Left renal pelvis (tissue), 4 donors: ENCODE measurements at regions not wholly inside any gene's neighbourhood (a gene's known extent, or its start where the extent isn't known, plus 50 kb on each side); places are given as distances from the start of the nearest gene placed in this dataset.
A peak's percentile ranks its signal among the peaks of the same experiment; 100 is the strongest.

Experiments
- DNase-seq, 4 donors: peaks; one replicate each; pipeline ENCODE4 v3.0.0-alpha.2; 2013; ENCODE audit warnings: low read depth in 4 of 4, low spot score in 3 of 4

- no peak for DNase-seq
Observed at GRCh38 chr4:20575486-20575885, 124.8 kb upstream of the PACRGL start.

DNA sequence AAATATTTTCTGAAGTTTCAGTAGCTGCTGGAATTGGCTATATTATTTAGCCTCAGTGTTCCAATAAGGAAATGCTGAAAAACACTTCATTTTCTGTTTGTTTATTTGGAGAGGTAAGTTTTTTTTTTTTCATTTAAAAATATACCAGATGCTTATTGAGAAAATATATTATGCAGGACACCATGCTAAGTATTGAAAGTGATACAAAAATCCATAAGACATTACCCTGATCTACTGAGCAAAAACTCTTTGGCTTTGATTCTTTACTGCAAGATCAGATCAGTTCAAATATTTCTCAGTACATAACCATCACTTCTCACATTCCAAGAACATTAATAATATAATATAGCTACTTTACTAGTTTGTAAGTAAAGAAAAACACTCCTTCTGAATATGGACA, 123.4 kb upstream of the PACRGL start:
- DNase-seq: no peak

GRCh38 chr4:20577702-20578101, 122.6 kb upstream of the PACRGL start:
- DNase-seq: no peak

DNA sequence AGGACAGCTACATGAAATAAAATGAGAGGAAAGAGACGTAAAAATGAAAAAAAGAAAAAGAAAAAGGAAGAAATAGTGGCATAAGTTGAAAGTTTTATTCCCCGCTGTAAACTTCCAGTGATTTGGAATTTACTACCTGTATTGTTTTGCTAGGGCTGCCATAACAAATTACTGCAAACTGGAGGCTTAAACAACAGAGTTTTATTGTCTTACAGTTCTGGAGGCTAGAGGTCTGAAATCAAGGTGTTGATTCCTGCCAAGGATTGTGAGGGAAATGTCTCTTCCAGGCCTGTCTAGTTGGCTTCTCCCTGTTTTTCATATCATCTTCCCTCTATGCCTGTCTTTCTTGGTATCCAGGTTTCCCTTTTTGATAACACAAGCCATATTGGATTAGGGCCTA, 119.4 kb upstream of the PACRGL start:
- no peak for DNase-seq

DNA sequence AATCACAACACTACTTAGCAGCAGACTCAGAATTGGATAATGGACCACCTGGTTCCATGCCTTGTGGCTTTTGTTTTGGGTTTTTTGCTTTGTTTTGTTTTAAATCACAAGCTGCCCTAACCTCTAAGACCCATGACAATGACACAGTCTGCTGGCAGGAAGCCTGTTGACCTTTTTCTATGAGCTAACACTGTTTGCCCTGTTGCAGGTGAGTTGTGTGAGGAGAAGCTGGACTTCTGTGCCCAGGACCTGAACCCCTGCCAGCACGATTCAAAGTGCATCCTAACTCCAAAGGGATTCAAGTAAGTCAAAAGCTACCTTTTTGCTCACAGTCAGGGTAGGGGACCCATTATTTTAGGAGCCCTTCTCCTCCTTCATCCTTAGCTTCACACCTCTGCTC, 110.8 kb upstream of the PACRGL start:
- no peak for DNase-seq

DNA sequence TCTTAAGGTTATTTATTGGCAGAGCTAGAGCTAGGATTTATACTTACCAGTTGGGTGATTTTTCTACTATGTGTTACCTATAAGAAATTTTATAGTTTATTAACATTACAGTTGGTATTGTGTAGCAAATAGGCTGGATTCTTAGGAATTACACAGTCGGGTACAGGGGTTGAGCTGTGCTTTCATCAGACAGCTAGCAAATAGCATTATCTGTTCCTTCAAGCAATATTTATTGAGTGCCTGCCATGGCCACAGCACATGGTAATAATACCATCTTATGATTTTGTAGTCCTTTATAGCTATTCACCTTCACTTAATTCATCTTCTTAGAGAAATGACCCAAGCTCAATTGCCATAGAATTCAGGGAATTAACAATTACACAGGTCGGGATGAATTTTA, 109.4 kb upstream of the PACRGL start:
- DNase-seq: no peak

DNA sequence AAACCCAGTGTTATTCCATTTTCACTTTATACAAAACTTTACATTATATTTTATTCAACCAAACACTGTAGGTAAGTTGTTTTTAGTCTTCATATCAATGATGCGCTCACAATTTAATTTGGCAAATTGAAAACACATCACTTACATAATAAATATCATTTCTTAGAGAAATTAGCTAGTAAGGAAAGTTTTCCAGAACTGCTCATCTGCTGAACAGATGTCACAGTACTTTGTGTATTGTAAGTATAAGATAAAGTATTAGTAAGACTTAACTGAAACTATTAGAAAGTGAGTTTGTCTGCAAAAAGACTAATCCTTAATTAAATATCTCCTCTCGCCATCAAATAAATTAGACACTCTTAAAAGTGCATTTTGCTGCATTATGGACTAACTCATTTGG, 108.7 kb upstream of the PACRGL start:
- DNase-seq: no peak

DNA sequence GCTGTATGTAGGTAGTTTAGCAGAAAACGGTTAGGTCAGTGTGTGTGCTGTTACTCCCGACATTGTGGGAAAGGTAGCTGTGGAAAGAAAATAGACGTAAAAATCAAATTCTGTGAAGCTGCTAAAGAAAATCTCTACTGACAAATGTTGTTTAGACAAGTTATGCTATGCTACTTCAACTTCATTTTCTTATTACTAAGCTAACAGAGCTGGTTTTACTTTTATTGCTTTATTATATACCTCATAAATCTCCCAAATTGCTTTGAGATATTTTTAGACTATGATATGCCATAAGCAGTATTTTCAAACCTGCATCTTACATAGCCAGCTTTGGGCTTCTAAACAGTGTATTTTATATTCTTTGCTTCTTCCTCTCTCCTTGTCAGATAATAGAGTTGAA, 108.2 kb upstream of the PACRGL start:
- DNase-seq: no peak

DNA sequence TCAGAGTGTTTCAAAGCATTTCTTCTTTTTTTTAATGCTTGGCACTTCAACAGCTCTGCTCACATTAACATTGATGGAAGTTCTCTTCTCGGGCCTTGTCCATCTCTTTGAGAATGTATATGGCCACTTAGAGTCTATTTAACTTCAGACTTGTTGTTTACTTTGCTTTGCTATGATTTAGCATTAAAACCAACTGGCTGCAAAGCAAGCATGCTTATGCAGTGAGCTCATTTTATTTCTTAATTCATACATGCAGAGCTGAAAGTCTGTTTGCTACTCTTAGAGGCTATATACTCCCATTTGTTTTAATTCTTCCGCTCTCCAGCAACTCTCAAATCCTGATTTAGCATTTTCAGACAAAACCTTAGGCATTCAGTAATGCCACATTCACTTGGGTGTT, 107.6 kb upstream of the PACRGL start:
- no peak for DNase-seq

DNA sequence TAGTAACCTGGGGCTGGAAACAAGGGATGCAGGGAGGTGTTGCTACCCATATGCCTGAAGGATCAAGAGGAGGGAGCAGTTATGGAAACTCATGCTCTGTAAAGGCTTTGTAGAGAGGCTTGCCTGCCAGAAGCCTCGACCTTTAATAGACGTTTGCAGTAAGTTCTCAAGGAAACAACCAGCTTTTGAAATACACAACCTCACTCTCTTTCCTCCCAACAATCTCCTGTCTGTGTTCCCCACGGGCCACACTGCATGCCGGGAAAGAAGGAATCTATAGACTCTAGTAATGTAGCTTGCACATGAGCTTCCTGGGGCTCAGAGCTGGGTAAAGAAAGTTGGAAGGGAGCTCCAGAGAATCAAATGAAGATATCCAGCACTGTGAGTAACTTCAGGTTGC, 101.6 kb upstream of the PACRGL start:
- DNase-seq: no peak

DNA sequence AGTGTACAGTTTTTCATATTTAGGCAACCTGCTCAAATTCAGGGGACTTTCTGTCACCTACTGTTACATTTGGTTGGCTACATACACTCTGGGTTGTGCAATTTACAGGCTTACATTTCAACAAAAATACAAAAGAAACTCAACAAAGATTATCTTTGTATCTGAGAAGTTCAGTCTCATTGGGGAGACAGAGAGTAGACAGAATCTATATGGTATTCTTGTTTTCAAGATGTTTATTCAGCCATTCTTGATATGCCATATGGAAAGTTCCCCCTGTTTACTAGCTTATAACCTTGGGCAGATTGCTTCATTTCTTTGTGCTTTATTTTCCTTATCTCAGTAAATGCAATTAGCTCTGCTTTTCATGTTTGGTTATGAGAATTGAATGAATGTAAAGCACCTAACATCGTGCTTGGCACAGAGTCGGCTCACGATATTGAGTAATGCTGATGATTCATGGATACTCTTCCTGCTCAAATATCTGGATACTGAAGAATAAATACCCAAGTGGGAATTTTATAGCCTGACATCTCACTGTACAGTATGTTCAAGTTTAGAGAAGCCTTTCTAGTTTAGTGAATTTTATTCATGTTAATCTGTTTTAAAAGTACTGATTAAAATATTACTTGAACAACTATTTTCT, 96.5 kb upstream of the PACRGL start:
- DNase-seq: no peak

- DNase-seq: no peak
Observed at GRCh38 chr4:20612313-20612712, 87.9 kb upstream of the PACRGL start.

DNA sequence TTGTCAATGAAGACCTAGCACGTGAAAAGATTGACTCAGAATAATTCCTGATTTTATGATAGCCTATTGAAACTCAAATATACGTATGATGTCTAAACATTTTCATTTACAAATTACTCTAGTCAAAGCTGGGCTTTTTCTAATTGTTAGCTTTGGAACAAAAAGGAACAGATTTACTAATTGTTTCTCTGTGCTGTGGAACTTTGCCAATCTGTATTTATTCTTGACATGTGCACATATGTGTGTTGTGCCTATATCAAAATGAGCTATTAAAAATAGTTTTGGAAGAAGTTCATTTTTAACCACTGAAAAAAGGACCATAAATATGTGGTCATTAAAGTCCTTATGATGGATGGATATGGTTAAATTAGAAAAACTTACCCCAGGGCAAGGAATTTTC, 85.4 kb upstream of the PACRGL start:
- no peak for DNase-seq

GRCh38 chr4:20615486-20616260, 84.6 kb upstream of the PACRGL start:
- no peak for DNase-seq

DNA sequence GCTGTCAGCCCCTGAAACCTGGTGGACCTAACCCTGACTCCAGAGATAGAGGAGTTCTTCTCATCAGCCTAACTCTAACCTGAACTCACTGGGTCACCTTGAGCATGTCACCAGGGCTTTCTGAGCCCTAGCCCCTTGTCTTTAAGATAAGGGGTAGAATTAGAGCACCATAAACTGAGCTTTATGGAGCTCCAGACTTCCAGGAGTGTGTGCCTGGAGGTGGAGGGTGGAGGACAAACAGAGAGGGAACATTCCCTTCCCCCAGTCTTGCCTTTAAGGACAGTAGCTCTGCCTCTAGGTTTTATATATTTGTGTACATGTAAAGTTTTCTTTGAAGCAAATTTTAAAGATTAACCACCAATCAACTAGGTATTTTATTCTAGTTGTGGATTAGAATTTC, 83.9 kb upstream of the PACRGL start:
- no peak for DNase-seq

DNA sequence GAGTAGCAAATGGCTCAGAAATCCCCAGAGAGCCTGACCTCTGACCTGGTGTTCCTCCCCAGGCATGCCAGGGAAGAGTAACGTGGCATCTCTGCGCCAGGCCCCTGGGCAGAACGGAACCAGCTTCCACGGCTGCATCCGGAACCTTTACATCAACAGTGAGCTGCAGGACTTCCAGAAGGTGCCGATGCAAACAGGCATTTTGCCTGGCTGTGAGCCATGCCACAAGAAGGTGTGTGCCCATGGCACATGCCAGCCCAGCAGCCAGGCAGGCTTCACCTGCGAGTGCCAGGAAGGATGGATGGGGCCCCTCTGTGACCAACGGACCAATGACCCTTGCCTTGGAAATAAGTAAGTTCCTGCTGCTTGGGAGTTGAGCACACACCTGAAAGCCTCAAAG, 83.4 kb upstream of the PACRGL start:
- DNase-seq: no peak

GRCh38 chr4:20617678-20618396, 82.4 kb upstream of the PACRGL start:
- peak; percentile 12 to 46 (median 34) for DNase-seq

DNA sequence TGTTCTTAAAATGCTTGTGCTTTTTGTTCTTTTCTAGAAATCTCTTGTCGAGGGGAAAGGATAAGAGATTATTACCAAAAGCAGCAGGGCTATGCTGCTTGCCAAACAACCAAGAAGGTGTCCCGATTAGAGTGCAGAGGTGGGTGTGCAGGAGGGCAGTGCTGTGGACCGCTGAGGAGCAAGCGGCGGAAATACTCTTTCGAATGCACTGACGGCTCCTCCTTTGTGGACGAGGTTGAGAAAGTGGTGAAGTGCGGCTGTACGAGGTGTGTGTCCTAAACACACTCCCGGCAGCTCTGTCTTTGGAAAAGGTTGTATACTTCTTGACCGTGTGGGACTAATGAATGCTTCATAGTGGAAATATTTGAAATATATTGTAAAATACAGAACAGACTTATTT, 81.5 kb upstream of the PACRGL start:
- DNase-seq: no peak

DNA sequence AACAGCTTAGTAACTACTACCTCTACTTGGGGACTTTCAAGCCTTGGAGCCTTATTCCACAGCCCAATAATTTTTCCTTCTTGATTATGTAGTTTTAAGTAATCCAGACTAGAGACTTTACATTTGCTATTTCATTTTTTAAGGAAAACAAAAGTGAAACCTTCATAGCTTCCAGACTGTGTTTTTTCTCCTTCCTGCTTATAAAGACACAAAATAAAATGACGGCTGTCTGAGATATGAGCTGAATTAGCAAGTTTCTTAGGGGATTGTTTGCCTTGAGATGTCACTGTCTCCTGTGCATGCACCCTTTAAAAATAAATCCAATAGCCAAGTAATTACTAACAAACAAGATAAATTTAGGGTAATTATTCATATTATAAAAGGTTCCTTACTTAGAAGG, 78.8 kb upstream of the PACRGL start:
- no peak for DNase-seq

- no peak for DNase-seq
Observed at GRCh38 chr4:20622701-20623100, 77.6 kb upstream of the PACRGL start.

GRCh38 chr4:20623939-20624338, 76.3 kb upstream of the PACRGL start:
- DNase-seq: no peak

DNA sequence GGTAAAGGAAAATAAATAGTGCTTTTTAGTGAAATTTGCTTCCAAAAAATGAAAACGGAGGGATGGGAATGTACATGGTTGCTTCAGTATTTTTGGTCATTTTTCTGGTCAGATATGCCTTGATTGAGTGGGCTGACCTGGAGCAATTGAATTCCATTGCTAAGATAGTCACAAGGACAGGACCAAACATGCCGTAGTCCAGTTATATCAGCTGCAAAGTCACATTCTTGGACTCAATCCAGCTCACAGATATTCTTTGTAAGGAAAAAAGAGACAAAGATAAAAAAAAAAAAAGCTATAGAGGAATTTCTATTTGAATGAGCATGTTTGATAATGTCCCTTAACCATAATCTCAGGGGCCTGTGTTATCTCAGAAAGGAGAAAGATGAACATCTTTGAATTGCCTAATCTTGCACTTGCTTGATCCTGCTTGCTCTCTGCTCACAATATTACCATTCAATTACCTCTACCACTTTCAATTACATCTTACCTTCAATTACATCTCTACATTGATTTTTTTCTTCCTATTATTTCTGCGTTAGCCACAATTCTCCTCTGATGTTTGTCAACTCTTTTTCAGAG, 75.4 kb upstream of the PACRGL start:
- no peak for DNase-seq
